CMK (cell line): ENCODE measurements at regions not wholly inside any gene's neighbourhood (a gene's known extent, or its start where the extent isn't known, plus 50 kb on each side); places are given as distances from the start of the nearest gene placed in this dataset.

ENCODE experiments used
- DNase-seq: peaks from one replicate; pipeline ENCODE4 v3.0.0-alpha.2; 2010; ENCODE audit warnings: low read depth

DNA sequence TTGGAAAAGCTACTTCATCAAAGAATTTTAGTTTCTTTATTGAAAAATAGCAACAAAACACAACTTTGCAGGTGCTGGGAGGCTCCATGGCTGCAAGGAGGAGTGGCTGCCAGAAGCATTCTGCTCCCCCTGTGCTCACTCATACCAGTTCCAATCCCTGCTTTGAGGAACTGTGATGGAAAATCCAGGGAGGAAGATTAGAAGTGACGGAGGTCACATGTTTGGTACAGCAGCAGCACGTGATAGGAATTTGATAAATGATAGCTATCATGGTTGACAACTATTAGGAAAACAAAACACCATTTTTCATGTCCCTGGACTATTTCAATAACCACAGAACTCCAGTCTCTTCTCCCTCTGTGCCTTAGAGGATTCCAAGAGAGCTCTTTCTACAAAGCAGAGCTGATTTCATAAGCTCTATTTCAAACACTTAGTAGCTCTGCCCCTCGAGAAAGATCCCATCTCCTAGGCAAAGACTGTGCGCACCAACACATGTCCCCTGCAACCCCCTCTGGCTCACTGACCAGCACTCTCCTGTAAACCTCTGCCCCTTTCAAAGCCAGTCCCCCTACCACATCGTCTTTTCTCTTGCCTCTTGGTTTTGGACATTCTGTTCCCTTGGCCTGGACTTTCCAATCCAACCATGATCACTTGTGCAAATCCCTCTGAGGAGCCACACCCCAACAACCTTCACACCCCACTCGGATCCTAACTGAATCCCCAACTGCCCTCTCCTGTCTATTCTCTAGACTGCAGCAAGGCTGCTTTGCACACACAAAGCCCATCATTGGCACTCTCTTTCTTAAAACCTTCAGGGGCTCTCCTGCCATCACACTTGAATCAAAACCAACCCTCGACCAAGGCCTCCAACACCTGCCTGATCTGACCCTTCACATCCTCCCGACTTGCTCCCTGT, 352.4 kb upstream of the PKDCC start:
- DNase-seq, result no peak

DNA sequence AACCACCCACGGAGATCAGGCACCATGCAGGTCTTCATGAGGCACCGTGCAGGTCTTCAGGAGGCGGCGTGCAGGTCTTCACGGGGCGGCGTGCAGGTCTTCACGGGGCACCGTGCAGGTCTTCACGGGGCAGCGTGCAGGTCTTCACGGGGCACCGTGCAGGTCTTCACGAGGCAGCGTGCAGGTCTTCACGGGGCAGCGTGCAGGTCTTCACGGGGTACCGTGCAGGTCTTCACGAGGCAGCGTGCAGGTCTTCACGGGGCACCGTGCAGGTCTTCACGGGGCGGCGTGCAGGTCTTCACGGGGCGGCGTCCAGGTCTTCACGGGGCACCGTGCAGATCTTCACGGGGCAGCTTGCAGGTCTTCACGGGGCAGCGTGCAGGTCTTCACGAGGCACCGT, 350.4 kb upstream of the PKDCC start:
- no peak for DNase-seq

DNA sequence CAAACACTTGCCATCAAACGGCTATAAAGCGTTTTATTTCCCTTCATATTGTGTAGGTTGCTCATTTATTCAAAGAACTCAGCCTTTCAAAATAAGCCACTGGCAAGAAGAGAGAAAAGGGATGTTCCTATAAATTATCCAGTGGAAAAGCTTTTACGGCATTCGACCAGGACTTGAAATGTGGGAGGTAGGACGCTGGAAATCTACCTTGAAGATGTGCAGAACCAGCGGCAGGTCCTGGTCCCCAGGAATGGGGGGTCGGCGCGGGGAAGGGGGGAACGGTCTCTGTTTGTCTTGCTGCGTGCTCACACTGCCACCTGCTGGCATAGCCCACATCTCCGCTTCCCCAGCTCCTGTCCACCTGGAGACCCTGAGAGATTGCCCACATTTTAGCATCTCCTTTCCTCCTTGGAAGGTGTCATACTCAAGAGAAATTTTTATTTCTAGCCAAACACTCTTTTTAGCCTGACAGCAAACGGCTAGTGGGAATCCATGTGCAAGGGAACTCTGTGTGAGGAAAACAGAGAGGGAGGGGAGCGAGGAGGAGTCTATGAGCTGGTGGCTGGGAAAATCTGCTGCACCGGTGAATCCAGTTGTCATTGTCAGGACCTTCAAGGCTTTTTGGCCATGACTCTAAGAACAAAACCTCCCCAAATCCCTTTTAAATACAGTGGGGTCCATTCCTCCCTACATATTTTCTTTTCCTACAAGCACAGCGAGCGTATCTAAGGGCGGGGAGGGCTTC, 349.0 kb upstream of the PKDCC start:
- no peak for DNase-seq

DNA sequence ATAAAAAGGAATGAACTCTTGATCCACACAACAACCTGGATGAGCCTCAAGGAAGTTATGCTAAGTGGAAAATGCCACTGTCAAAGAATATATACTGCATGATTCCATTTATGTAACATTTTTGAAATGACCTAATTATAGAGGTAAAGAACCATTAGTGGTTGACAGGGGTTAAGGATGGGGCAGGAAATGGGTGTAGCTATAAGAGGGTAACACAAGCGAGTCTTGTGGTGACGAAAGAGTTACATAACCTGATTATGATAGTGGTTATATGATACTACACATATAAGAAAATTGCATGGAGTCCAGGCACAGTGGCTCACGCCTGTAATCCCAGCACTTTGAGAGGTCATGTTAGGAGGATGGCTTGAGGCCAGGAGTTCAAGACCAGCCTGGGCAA, 346.6 kb upstream of the PKDCC start:
- DNase-seq, result no peak

DNA sequence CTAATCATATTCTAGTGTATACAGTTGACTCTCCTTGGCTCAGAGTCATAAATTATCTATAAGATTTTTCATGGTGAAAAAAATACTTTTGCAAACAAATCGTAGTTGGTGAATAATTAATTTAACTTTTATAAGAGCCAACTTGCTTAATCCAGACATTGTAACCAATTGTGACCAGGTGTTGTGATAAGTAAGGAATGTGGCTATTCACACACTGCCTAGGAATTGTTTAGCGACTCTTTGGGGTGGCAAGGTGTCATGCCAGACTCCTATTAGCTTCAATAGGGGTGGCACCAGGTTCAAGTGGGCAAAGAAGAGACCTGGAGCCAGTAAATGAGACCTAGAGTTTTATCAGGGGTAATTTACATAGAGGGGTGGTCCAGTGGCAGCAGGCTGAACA, 344.7 kb upstream of the PKDCC start:
- DNase-seq, result no peak

DNA sequence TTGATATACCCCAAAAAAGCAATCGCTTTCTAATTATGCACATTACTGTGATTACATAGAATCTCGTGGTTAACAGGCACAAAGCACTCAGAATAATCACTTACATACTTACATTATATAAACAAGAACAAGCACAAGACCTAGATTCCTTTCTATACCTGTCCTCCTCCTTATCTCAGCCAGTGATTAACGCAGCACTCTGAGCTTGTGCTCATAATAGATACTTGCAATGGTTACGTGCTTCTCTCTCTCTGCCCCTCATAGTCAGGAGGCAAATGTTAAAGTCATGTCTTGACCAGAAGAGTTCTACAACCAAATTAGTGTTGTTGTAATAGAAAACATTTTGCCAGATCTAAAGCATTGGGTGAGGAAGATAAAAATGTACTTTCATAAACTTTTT, 342.2 kb upstream of the PKDCC start:
- no peak for DNase-seq

DNA sequence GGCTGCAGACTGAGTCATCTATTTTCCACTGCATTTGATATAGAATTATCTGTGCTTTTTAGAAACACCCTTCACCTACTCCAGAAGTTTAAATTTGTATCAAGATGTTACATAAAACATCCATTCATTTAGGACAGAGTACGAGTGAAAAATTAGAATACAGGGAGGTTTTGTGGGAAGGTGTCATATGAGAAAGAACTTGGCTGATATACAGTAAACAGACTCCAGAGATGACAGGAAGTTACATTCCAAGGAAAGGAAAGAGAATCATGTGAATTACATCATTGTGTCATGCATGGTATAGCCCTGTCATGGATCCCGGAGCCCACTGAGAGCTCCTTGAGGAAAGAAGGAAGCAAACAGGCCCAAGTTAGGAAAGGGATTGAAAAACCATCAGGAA, 341.5 kb upstream of the PKDCC start:
- no peak for DNase-seq

DNA sequence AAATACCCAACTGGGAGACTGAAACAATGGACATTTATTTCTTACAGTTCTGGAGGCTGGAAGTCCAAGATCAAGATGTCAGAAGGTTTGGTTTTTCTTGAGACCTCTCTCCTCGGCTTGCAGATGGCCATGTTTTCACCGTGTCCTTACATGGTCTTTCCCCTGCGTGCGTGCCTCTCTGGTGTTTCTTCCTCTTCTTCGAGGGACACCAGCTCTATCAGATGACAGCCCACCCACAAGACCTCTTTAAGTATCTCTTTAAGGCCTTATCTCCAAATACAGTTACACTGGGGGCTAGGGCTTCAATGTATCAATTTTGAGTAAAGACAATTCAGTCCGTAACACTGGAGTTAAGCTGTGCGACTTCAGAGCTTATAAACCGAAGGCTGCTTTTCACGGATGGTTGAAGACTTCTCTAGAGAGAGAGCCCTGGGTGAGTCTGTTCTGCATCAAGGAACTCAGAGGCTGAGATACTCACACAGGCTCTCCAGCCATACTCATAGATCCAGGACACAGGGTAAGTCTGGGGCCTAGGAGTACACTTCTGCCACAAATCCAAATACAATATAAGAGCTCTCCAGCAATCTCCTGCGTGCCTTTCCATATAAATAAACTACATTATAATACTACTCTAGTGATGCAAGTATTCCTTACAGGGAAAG, 339.9 kb upstream of the PKDCC start:
- peak; percentile 70 for DNase-seq

DNA sequence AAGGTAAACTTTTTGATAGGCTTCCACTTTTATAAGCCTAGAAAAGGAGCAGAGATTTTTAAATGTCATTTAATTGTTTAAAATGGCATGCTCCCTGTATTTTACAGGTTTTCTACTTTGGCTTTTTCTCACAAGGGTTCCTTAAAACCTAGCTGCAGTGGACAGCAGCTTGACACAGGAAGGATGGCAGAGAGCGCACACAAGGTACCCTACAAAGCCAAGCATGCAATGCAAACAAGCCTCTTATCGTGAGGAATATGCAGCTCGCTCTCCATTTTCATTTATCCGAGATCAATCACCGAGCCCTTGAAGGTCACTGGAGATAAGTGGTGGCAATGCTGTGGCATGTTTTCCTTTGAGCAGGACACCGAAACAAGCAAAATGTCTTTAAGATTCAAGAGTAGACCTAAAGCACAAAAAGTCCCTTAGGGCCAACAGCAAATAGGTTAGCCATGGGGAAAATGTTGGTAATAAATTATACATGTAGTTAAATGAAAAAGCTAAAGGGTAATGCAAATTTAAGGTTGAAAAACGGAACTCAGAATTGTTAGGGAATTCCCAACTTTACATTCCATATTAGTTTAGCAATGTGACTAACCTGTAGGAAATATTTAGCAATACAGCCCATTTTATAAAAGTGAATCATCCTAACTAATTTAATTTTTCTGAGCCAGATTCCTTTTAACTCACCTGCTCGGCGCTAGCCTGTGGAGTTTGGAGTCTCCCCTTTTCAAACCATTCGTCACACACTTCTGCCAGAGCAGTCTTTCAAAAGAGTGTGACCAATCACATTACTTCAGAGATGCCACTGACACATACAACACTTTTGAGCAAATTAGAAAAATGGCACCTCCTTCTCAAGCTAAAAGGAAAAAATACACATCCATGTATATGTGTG, 337.9 kb upstream of the PKDCC start:
- DNase-seq, result no peak

DNA sequence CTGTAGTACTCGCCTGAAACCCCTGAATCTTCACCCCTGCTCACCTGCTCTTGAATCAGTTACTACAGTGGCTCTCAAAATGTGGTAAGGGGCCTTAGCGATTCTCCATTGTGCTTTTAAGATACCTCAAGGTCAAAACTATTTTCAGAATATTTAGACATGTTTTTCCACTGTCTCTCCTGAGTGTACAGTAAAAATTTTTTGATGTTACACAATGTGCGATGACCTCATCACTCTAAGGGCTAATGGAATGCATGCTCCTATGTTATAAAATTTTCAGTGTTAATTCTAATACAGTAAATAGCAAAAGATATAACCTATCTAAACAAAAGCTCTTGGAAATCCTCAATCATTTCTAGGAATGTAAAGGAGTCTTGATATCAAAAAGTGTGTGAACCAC, 336.9 kb upstream of the PKDCC start:
- no peak for DNase-seq

DNA sequence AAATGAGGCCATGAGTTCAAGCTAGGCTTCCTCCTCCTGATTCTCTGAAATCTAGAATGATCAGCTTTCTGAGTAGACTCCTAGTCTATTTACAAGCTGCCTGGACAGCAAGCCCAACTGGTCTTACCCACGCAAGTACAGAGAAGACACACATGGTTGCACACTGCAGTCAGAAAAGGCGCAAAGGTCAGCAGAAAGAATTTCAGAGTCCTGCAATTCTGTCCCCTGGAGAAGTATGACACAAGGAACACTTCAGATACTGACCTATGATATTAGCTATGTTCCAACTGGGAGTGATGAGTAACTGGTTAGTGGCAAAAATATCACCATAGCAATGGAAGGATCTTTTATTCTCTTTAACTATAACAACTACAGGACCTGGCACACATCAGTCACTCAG, 336.1 kb upstream of the PKDCC start:
- DNase-seq, result no peak

DNA sequence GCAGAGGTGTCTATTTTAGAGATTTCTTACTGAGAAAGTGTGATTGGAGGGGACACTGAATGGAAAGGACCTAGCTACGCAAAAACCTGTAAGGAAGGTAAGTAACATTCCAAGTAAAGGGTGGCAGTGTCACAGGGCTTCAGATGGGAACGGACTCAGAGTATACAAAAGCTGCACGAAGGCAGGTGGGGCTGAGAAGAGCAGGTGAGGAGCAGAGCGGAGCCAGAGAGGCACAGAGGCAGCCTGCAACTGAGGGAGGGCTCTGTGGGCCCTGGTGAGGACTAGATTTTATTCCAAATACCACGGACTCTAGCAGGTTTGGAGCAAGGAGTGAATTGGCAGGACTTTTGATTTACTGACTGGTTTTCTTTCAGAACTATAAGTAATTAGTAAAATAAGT, 331.3 kb upstream of the PKDCC start:
- DNase-seq, result no peak

DNA sequence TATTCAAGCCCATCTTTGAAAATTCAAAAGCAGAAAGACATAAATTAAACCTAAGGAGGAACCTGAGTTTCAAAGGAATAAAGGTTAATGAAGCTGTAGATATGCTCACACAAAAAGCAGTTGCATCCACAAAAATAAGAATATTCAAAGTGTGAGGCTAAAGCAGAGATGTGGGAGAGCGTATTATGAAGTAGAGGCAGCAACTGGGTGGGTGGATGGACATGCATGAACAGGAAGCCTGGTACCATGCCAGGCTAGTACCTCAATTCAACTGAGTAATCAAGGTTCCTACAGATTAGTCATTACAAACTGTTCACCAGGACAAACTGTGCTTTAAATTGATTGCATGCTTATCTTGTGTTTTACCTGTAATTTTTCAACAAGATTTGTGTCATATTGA, 330.0 kb upstream of the PKDCC start:
- DNase-seq, result no peak

DNA sequence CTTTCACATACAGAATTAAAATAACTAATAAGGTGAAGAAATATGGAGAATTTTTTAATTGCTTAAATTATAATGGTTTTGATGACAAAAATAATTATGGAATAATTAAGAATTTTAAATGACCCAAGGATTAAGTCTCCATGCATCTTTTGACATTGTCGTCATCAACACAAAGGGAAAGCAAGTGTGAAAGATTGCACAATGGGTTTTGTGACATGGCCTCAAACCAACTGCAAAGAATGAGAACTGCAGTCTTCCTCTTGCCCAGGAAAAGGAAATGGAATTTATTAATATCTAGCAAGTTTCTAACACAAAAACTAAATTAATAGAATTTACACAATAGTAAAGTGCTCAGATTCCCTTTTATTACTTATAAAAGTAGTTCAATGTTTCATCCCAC, 329.1 kb upstream of the PKDCC start:
- DNase-seq, result no peak

DNA sequence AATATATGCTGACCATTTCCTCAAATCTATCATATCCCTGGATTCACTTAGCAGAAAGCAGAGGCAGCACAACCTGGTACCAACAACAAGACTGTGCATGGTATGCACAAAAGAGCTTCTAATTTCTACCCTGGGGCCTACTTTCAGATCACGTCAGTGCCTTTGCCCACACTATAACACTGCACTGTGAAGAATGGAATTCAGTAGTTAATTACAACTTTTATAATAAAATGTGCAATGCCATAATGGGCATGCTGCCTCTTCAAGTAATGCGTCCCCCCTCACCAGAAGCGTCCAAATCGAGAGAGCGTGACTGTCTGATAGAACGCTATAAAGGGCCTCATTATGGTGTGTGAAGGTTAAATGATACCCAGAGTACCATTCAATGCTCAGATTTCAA, 328.1 kb upstream of the PKDCC start:
- no peak for DNase-seq

DNA sequence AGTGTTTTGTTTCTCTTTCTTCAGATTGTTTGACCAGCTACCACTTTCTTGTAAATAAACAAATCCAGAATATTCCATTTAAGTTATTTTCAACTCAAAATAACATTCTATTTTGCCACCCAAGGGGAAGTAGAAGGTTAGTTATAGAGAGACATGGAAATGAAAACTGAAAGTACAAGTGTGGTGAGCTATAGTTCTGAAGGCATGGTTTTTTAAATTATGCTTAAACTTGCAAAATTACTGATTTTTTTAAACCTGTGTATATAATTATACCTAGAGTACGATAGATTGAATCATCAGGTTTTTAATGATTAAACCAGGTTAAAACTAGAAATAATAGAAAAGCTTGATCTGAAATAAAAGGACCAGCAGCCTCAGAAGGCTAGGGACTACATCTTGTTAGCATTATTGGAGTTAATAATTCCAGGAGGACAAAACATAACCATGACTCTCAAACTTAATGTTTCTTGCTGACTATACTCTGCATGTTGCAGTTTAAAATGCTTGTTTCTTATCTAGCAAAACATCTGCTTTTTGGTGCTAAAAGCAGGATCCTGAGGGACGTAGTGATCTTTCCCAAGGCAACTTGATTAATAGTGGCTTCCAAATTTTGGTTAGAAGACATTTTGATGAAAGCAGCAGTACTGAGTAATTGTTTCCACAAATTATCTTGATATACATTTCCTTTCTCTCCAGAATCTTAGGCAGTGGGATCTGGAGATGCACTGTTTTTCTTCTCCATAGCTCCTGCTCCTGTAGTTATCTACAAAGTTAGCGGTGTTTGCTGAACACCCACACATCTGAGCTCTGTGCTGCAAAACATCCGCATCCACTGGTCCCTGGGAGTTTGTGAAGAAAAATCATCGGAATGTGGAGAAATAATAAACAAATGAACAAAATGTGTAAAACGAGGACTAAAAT, 327.2 kb upstream of the PKDCC start:
- no peak for DNase-seq

DNA sequence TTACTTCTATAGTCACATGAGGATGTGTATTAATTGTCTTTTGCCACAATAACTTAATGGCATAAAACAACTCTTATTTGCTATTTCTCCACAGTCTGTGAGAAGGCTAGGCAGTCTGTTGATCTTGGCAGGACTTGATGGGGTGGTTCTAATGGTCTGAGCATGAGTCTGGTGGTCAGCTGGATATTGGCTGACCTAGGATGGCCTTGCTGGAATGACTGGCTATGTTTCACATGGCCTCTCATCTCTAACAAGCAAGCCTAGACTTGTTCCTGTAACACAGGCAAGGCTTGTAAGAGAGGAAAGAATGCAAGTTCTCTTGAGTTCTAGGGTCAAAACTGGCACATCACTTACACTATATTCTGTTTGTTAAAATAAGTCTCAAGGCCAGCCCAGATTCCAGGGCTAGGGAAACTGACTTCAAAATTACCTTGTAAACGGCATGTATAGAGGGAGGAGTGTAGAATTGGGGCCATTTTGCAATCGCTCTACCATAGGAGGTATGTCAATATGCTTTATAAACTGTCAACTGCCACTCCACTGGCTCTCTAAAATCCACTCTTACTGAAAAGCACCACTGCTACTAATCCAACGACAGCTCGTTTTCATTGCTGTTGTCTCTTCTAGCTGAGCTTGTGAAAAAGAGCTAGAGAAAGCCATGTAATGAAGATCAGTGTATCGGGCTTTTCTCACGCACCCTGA, 325.0 kb upstream of the PKDCC start:
- no peak for DNase-seq

DNA sequence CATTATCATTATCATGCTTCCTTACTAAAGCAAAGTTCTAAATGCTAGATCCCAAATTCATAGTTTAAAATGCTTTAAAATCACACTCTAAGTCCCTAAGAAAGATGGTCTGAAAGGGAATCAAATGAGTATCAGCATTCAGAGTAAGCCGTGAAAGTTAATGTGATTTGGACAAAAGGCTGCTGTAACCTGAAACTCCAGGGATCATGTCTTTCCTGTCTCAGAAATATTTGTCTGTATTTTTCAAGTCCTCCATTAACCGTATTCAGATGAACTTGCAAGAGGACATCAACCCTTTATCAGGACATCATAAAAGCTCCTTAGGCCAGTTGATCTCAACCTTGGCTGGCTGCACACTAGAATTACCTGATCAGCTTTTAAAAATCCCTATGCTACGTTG, 324.3 kb upstream of the PKDCC start:
- no peak for DNase-seq

DNA sequence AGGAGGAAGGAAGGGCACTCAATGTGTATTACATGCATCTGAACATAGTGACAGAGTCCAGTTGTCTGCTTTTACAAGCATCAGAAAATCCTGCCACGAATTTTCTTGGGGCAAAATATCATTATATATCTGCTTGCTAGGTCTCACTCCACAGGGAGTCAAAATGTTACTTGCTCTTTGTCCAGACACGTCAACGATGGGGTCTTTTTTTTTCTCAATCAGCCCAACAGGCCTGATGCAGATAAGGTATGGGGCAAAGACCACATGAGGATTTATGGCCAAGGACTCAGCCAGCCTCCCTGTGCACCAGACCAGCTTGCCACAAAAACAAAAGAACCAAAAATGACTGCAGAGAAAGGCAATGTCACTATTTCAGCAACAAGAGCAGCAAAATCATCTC, 323.4 kb upstream of the PKDCC start:
- no peak for DNase-seq

DNA sequence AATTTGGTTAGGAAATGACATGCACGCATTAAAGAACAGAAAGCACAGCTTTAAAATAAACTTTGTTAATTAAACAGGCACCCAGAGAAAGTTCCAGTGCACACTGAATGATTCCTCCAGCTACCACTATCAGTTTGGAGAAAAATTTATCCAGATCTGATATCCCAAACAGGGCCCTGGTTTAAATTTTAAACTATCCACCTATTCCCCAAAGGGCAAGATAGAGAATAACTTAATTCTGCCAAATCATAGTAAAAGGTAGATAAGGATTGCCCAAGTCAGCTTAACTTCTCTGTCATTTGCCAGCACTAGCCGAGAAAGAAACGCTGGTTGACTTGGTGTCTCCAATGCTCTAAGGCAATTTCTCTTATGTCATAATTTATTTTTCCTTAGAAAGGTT, 321.9 kb upstream of the PKDCC start:
- DNase-seq, result no peak
